Parathyroid adenoma (tissue), 2 donors: ENCODE measurements at regions not wholly inside any gene's neighbourhood (a gene's known extent, or its start where the extent isn't known, plus 50 kb on each side); places are given as distances from the start of the nearest gene placed in this dataset.

ENCODE experiments used
- H2AFZ ChIP-seq: fragments of 300-600 bp; sonication (generic); one replicate; pipeline ENCODE4 v1.7.0; 2017; ENCODE audit warnings: antibody characterized with exemption, mild to moderate bottlenecking
- H3K27ac ChIP-seq: fragments of 300-600 bp; sonication (generic); one replicate; pipeline ENCODE4 v1.7.0; 2017
- H3K27me3 ChIP-seq: fragments of 300-600 bp; sonication (generic); one replicate; pipeline ENCODE4 v1.7.0; 2017; ENCODE audit warnings: low read length; ENCODE audit not compliant: control insufficient read depth, insufficient read depth
- H3K36me3 ChIP-seq: fragments of 300-600 bp; sonication (generic); one replicate; pipeline ENCODE4 v1.7.0; 2017; ENCODE audit warnings: low read length; ENCODE audit not compliant: control insufficient read depth, insufficient read depth
- H3K4me1 ChIP-seq: fragments of 300-600 bp; sonication (generic); one replicate; pipeline ENCODE4 v1.7.0; 2017; ENCODE audit warnings: control low read depth
- H3K4me2 ChIP-seq: fragments of 300-600 bp; sonication (generic); one replicate; pipeline ENCODE4 v1.7.0; 2017; ENCODE audit warnings: low read length
- H3K4me3 ChIP-seq: fragments of 300-600 bp; sonication (generic); one replicate; pipeline ENCODE4 v1.7.0; 2017; ENCODE audit warnings: low read depth, low read length
- H3K79me2 ChIP-seq: fragments of 300-600 bp; sonication (generic); one replicate; pipeline ENCODE4 v1.7.0; 2017; ENCODE audit warnings: control low read depth
- H3K9ac ChIP-seq: fragments of 300-600 bp; sonication (generic); one replicate; pipeline ENCODE4 v1.7.0; 2017; ENCODE audit warnings: mild to moderate bottlenecking
- H3K9me3 ChIP-seq: fragments of 300-600 bp; sonication (generic); one replicate; pipeline ENCODE4 v1.7.0; 2017; ENCODE audit warnings: low read length; ENCODE audit not compliant: control insufficient read depth
- TF ChIP-seq, protein P1 (sequence below): fragments of 300-600 bp; sonication (generic); IDR thresholded peaks from one replicate; pipeline ENCODE4 v1.7.0; 2017; ENCODE audit warnings: antibody characterized with exemption, mild to moderate bottlenecking
- donor health status: primary hyperparathyroidism.

DNA sequence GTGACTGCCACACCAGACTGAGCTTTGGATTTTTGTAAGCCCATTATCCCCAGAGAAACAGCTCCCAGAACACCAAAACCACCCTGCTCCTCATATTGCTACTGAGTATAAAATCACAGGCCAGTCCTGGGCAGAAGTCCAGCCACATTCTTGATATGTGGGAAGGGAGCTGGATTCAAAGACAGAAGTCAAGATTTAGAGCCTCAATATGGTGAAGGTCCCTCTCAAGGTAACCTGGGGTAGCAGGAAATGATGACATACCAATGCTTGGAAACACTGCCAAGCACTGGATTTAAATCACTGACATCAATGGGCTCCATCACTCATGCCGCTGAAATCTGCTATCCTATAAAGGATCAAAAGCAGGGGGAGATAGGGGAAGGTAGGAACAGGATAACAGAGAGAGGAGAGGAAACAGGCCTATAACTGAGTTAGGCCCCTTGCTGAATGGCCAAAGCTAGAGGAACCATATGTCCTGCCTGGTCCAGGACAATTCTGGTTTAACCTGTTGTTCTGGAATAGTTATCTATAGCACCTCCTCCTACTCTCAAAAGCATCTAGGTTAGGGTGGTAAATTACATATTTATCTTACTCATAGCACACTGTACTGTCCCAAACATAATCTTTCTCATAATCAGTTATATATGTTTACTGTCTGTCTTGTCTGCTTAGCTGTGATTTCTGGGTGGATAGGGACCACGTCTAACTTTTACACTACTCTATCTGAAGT lies 83.7 kb upstream of the NHS start:
- no peak overlapping the region for H3K9ac ChIP-seq
- H3K36me3 ChIP-seq: no peaks in the 10 kb centered on the region
- no peak overlapping the region for H3K4me2 ChIP-seq
- H3K4me3 ChIP-seq: no peak overlapping the region
- H3K27me3 ChIP-seq: no peaks in the 10 kb centered on the region
- TF ChIP-seq, protein P1, sequence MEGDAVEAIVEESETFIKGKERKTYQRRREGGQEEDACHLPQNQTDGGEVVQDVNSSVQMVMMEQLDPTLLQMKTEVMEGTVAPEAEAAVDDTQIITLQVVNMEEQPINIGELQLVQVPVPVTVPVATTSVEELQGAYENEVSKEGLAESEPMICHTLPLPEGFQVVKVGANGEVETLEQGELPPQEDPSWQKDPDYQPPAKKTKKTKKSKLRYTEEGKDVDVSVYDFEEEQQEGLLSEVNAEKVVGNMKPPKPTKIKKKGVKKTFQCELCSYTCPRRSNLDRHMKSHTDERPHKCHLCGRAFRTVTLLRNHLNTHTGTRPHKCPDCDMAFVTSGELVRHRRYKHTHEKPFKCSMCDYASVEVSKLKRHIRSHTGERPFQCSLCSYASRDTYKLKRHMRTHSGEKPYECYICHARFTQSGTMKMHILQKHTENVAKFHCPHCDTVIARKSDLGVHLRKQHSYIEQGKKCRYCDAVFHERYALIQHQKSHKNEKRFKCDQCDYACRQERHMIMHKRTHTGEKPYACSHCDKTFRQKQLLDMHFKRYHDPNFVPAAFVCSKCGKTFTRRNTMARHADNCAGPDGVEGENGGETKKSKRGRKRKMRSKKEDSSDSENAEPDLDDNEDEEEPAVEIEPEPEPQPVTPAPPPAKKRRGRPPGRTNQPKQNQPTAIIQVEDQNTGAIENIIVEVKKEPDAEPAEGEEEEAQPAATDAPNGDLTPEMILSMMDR: no peak
- H3K4me1 ChIP-seq: no peaks in the 10 kb centered on the region
- H3K9me3 ChIP-seq: no peaks in the 10 kb centered on the region
- H3K79me2 ChIP-seq: no peaks in the 10 kb centered on the region
- H3K27ac ChIP-seq: no peak overlapping the region
- H2AFZ ChIP-seq: no peak overlapping the region

DNA sequence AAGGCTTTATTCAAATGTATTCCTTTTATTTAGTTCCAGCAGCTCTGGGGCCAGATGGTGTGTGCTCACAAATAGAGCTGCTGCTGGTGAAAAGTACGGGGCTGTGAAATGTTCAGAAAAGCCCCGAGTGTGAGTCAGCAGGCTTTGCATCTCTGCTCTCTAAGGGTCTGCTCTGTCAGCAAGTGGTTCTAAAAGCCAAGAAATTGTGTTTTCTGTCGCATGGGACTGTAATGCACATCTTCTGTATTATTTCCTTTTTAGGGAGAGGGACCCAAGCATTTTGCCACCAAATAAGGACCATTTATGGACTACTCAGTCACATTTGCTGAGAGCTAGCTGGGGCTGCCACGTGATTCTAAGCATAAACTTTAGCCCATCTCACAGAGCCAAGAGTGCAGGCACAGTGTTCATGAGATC lies 82.9 kb upstream of the NHS start:
- Histone ChIP-seq H3K4me2 (no peak overlapping the region), H3K4me3 (no peak overlapping the region), H2AFZ (no peak overlapping the region), H3K9ac (no peak overlapping the region), H3K27me3 (no peaks in the 10 kb centered on the region), H3K4me1 (no peaks in the 10 kb centered on the region), H3K9me3 (no peaks in the 10 kb centered on the region), H3K27ac (no peak overlapping the region), H3K36me3 (no peaks in the 10 kb centered on the region), H3K79me2 (no peaks in the 10 kb centered on the region)
- TF ChIP-seq, protein P1: no peak

DNA sequence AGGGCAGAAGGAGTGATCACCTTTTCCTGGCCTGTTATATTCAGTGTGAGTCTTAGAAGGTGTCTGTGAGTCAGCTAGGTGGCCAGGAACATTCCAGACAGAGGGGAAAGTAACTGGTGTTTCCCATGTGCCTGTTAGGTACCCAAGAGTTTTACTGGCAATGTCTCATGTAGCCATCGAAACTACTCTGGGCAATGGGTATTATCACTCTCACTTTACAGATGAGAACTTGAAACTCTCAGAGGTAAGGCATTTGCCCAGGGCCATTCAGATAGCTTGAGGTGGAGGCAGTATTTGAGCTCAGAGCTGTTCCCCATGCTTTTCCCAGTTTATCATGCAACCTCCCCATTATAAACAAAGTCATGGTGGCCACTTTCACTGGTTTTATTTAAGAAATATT lies 80.4 kb upstream of the NHS start:
- Histone ChIP-seq H2AFZ (no peak overlapping the region), H3K4me3 (no peak overlapping the region)

DNA sequence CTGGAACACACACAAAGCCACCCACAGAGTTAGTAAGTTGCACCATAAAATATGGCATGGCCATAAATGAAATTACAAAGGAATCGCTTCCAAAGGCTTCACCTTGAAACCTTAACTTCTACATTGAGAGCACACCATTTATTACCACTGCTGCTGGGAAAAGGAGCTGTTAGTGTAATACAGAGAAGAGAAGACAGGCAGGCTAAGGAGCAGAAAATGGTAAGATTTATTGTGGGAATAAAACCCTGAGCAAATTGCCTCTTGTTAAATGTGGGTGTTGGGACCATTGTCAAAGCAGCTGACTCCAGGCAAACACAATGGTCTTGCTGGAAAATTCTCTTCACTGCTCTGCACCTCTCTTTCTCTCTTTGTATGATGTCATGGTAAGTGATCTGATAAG lies 79.2 kb upstream of the NHS start:
- TF ChIP-seq, protein P1: no peak
- H3K27ac ChIP-seq: no peak overlapping the region
- H3K4me1 ChIP-seq: no peaks in the 10 kb centered on the region
- no peaks in the 10 kb centered on the region for H3K79me2 ChIP-seq
- H3K9me3 ChIP-seq: no peaks in the 10 kb centered on the region
- no peaks in the 10 kb centered on the region for H3K27me3 ChIP-seq
- no peak overlapping the region for H3K4me3 ChIP-seq
- no peak overlapping the region for H2AFZ ChIP-seq
- H3K4me2 ChIP-seq: no peak overlapping the region
- no peak overlapping the region for H3K9ac ChIP-seq
- no peaks in the 10 kb centered on the region for H3K36me3 ChIP-seq

More for the DNA sequence above, 80.4 kb upstream of the NHS start:
- H3K27ac ChIP-seq: no peak overlapping the region
- no peaks in the 10 kb centered on the region for H3K4me1 ChIP-seq
- no peaks in the 10 kb centered on the region for H3K27me3 ChIP-seq
- TF ChIP-seq, protein P1: no peak
- H3K4me2 ChIP-seq: no peak overlapping the region
- H3K79me2 ChIP-seq: no peaks in the 10 kb centered on the region
- no peaks in the 10 kb centered on the region for H3K9me3 ChIP-seq
- H3K36me3 ChIP-seq: no peaks in the 10 kb centered on the region
- no peak overlapping the region for H3K9ac ChIP-seq

DNA sequence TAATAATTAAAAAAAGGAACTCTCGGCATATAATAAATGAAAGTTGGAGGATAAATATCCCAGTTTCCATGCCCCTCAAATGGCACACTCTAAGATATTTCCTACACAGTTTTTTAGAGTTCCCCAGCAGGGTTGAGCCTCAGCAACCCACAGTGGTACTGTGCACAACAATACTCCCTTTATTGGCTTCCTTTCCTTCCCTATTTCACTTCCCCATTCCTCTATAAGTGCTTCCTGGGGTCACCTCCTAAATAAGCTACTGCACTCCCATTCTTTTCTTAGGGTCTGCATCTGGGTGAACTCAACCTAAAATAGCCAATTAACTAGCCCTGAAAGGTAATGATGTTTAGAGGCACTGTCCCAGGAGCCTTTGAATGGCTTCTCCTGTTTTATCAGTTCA lies 76.4 kb upstream of the NHS start:
- H3K36me3 ChIP-seq: no peaks in the 10 kb centered on the region
- H2AFZ ChIP-seq: no peak overlapping the region

More for the DNA sequence above, 76.4 kb upstream of the NHS start:
- H3K9me3 ChIP-seq: no peaks in the 10 kb centered on the region
- no peaks in the 10 kb centered on the region for H3K27me3 ChIP-seq
- no peak overlapping the region for H3K4me2 ChIP-seq
- H3K4me1 ChIP-seq: no peaks in the 10 kb centered on the region
- TF ChIP-seq, protein P1: no peak
- no peak overlapping the region for H3K9ac ChIP-seq
- no peaks in the 10 kb centered on the region for H3K79me2 ChIP-seq
- no peak overlapping the region for H3K27ac ChIP-seq
- H3K4me3 ChIP-seq: no peak overlapping the region
